Thymus (tissue), 11 donors: ENCODE measurements at regions not wholly inside any gene's neighbourhood (a gene's known extent, or its start where the extent isn't known, plus 50 kb on each side); places are given as distances from the start of the nearest gene placed in this dataset.
"Not testable (repeated sequence)": the region's sequence is repeated elsewhere in the genome, so short reads cannot be mapped to it uniquely, and the experiment has no call there.

Experiments used
- DNase-seq, 9 donors: peaks; one replicate each; pipeline ENCODE4 v3.0.0-alpha.2; 2013; ENCODE audit warnings: low spot score in 9 of 9, low read depth in 6 of 9, missing footprints in 1 of 9
- H3K27ac ChIP-seq, 2 donors: one replicate each; pipeline ENCODE4 v1.5.1; 2013; ENCODE audit warnings: control low read depth in 1 of 2, low read depth in 1 of 2, low read length in 1 of 2, mild to moderate bottlenecking in 1 of 2, moderate library complexity in 1 of 2
- H3K27me3 ChIP-seq, 2 donors: one replicate each; pipeline ENCODE4 v1.5.1; 2013; ENCODE audit warnings: low read length in 1 of 2; ENCODE audit not compliant: control insufficient read depth in 2 of 2, insufficient read depth in 1 of 2
- H3K36me3 ChIP-seq, 2 donors: one replicate each; pipeline ENCODE4 v1.5.1; 2013; ENCODE audit warnings: low read length in 1 of 2, mild to moderate bottlenecking in 1 of 2, moderate library complexity in 1 of 2; ENCODE audit not compliant: control insufficient read depth in 2 of 2, insufficient read depth in 2 of 2
- H3K4me1 ChIP-seq, 2 donors: one replicate each; pipeline ENCODE4 v1.5.1; 2013; ENCODE audit warnings: low read length in 2 of 2; ENCODE audit not compliant: control insufficient read depth in 2 of 2, insufficient read depth in 2 of 2
- H3K4me3 ChIP-seq, 2 donors: one replicate each; pipeline ENCODE4 v1.5.1; 2013; ENCODE audit warnings: low read length in 2 of 2, control low read depth in 1 of 2, mild to moderate bottlenecking in 1 of 2
- H3K9me3 ChIP-seq, 2 donors: one replicate each; pipeline ENCODE4 v1.5.1; 2013; ENCODE audit warnings: low read length in 1 of 2, mild to moderate bottlenecking in 1 of 2; ENCODE audit not compliant: control insufficient read depth in 2 of 2, insufficient read depth in 1 of 2
- WGBS: extraction: QIAGEN DNeasy Blood & Tissue Kit; methylation state at CpG from one replicate; pipeline ENCODE4 v1.1.7; 2013; 5-methylcytosine and 5-hydroxymethylcytosine counted together
- donor health status: healthy.

GRCh38 chr7:90007001-90007654, 147.1 kb upstream of the STEAP1 start:
- no peaks in the 10 kb centered on the region for H3K27me3 ChIP-seq
- DNase-seq, result no peak
- no peak overlapping the region for H3K27ac ChIP-seq
- no peaks in the 10 kb centered on the region for H3K36me3 ChIP-seq
- H3K4me3 ChIP-seq, result no peak overlapping the region
- 71% methylated on average over 3 of the region's 3 CpGs for WGBS
- H3K4me1 ChIP-seq, result no peaks in the 10 kb centered on the region
- H3K9me3 ChIP-seq, result no peaks in the 10 kb centered on the region

- no peaks in the 10 kb centered on the region for H3K36me3 ChIP-seq
- H3K4me1 ChIP-seq, result no peaks in the 10 kb centered on the region
- H3K9me3 ChIP-seq, result no peaks in the 10 kb centered on the region
- no peak for DNase-seq
- 85% methylated on average over 3 of the region's 3 CpGs for WGBS
- no peak overlapping the region for H3K4me3 ChIP-seq
- H3K27me3 ChIP-seq, result no peaks in the 10 kb centered on the region
- H3K27ac ChIP-seq, result no peak overlapping the region
These were observed 146.4 kb upstream of the STEAP1 start for GRCh38 chr7:90007831-90008230.

GRCh38 chr7:90022213-90022612, 132.1 kb upstream of the STEAP1 start:
- no peak for DNase-seq
- no peaks in the 10 kb centered on the region for H3K27me3 ChIP-seq
- no peak overlapping the region for H3K27ac ChIP-seq
- H3K4me1 ChIP-seq, result no peaks in the 10 kb centered on the region
- peaks cover 0 to 3% of the 10 kb centered on the region in 2 donors for H3K9me3 ChIP-seq
- no peak overlapping the region for H3K4me3 ChIP-seq
- WGBS, result 41% methylated on average over 1 of the region's 1 CpG
- H3K36me3 ChIP-seq, result no peaks in the 10 kb centered on the region

- Histone ChIP-seq H3K36me3 (no peaks in the 10 kb centered on the region), H3K4me1 (no peaks in the 10 kb centered on the region), H3K9me3 (peaks cover 0 to 3% of the 10 kb centered on the region in 2 donors), H3K27me3 (no peaks in the 10 kb centered on the region), H3K4me3 (no peak overlapping the region), H3K27ac (no peak overlapping the region)
- DNase-seq, result no peak
- WGBS, result 95% methylated on average over 1 of the region's 1 CpG
These were observed 128.5 kb upstream of the STEAP1 start for GRCh38 chr7:90025771-90026170.

GRCh38 chr7:90033850-90034249, 120.4 kb upstream of the STEAP1 start:
- 85% methylated on average over 4 of the region's 4 CpGs for WGBS
- Histone ChIP-seq H3K9me3 (no peaks in the 10 kb centered on the region), H3K4me1 (no peaks in the 10 kb centered on the region), H3K36me3 (no peaks in the 10 kb centered on the region), H3K27me3 (no peaks in the 10 kb centered on the region), H3K4me3 (no peak overlapping the region), H3K27ac (no peak overlapping the region)
- DNase-seq, result no peak

GRCh38 chr7:90053094-90053493, 101.2 kb upstream of the STEAP1 start:
- no peaks in the 10 kb centered on the region for H3K36me3 ChIP-seq
- H3K27me3 ChIP-seq, result no peaks in the 10 kb centered on the region
- H3K4me3 ChIP-seq, result no peak overlapping the region
- 85% methylated on average over 3 of the region's 3 CpGs for WGBS
- DNase-seq, result no peak
- H3K9me3 ChIP-seq, result no peaks in the 10 kb centered on the region
- H3K27ac ChIP-seq, result no peak overlapping the region
- H3K4me1 ChIP-seq, result no peaks in the 10 kb centered on the region

GRCh38 chr7:90061077-90061476, 93.2 kb upstream of the STEAP1 start:
- Histone ChIP-seq H3K36me3 (no peaks in the 10 kb centered on the region), H3K4me1 (no peaks in the 10 kb centered on the region), H3K27me3 (no peaks in the 10 kb centered on the region), H3K9me3 (no peaks in the 10 kb centered on the region), H3K27ac (no peak overlapping the region), H3K4me3 (no peak overlapping the region)
- WGBS, result 82% methylated on average over 2 of the region's 2 CpGs
- DNase-seq, result no peak

- WGBS, result 90% methylated on average over 2 of the region's 2 CpGs
- Histone ChIP-seq H3K27ac (no peak overlapping the region), H3K4me1 (no peaks in the 10 kb centered on the region), H3K4me3 (no peak overlapping the region), H3K36me3 (no peaks in the 10 kb centered on the region), H3K9me3 (no peaks in the 10 kb centered on the region), H3K27me3 (no peaks in the 10 kb centered on the region)
- DNase-seq, result no peak
These were observed 89.9 kb upstream of the STEAP1 start for GRCh38 chr7:90064370-90064769.

GRCh38 chr7:90067171-90067570, 87.1 kb upstream of the STEAP1 start:
- Histone ChIP-seq H3K4me1 (no peaks in the 10 kb centered on the region), H3K4me3 (no peak overlapping the region), H3K36me3 (no peaks in the 10 kb centered on the region), H3K9me3 (peaks cover 0 to 5% of the 10 kb centered on the region in 2 donors), H3K27me3 (no peaks in the 10 kb centered on the region), H3K27ac (no peak overlapping the region)
- no peak for DNase-seq
- 43% methylated on average over 5 of the region's 5 CpGs for WGBS

GRCh38 chr7:90070238-90070637, 84.0 kb upstream of the STEAP1 start:
- not testable (repeated sequence) for H3K9me3 ChIP-seq, H3K27ac ChIP-seq, H3K27me3 ChIP-seq, H3K4me1 ChIP-seq, H3K4me3 ChIP-seq, H3K36me3 ChIP-seq, DNase-seq
- 77% methylated on average over 4 of the region's 4 CpGs for WGBS
